GM12878 (cell line): ENCODE measurements at regions not wholly inside any gene's neighbourhood (a gene's known extent, or its start where the extent isn't known, plus 50 kb on each side); places are given as distances from the start of the nearest gene placed in this dataset.

Source experiments
- ATAC-seq: fragments of 200-7000 bp; cut with Tn5 transposase; 3 replicates; pipeline ENCODE4 v1.9.1; 2020; ENCODE audit warnings: mild to moderate bottlenecking, moderate library complexity
- BruUV-seq: library from RNA; stranded (reverse); fragments of 400-500 nt; replicated peaks from 2 replicates; lab custom pipeline; 2021; lab: Mats Ljungman, UMichigan
- CTCF ChIA-PET: fragments of 300-600 bp; sonication (Branson Sonifier 250); formaldehyde crosslinking; extraction: SDS; loops from one replicate; lab custom pipeline; 2021; ENCODE audit warnings: inconsistent platforms; lab: Yijun Ruan, JAX
- POLR2A ChIA-PET: fragments of 350-600 bp; formaldehyde crosslinking; extraction: SDS; loops from one replicate; lab custom pipeline; 2021; ENCODE audit warnings: inconsistent platforms; lab: Charles Lee
- RAD21 ChIA-PET: fragments of 300-600 bp; sonication (Branson Sonifier 250); formaldehyde crosslinking; loops from one replicate; lab custom pipeline; 2023; ENCODE audit warnings: antibody characterized with exemption; ENCODE audit not compliant: unreplicated experiment; lab: Charles Lee
- SMC1A ChIA-PET: fragments of 300-600 bp; sonication (Branson Sonifier 250); formaldehyde crosslinking; loops from one replicate; lab custom pipeline; 2023; ENCODE audit not compliant: unreplicated experiment, uncharacterized antibody; lab: Charles Lee
- DNase-seq: peaks from one replicate; pipeline ENCODE4 v3.0.0-alpha.2; 2011; ENCODE audit warnings: low read depth, low spot score
- FAIRE-seq: peaks from 3 replicates; lab custom pipeline; 2011; peaks lifted over from hg19 to GRCh38; lab: Jason Lieb, UNC
- H2AFZ ChIP-seq: 2 replicates; pipeline ENCODE4 v1.6.0; 2011; ENCODE audit warnings: low read depth, low read length, control low read depth; ENCODE audit not compliant: control insufficient read depth
- H3K27ac ChIP-seq: 2 replicates; pipeline ENCODE4 v1.5.1; 2011; ENCODE audit warnings: control low read depth; ENCODE audit not compliant: control insufficient read depth, insufficient read depth
- H3K27me3 ChIP-seq, 2 experiments: replicated peaks in 1 of 2; 2 replicates each; pipeline versions ENCODE4 v1.6.0 to v1.6.1; 2011; ENCODE audit warnings: low read length in 1 of 2; ENCODE audit not compliant: control insufficient read depth in 2 of 2, insufficient read depth in 2 of 2
- H3K36me3 ChIP-seq, 2 experiments: 2 replicates each; pipeline ENCODE4 v1.5.1; 2011; ENCODE audit warnings: low read length in 1 of 2; ENCODE audit not compliant: control insufficient read depth in 2 of 2, insufficient read depth in 2 of 2
- H3K4me1 ChIP-seq: 2 replicates; pipeline ENCODE4 v1.6.1; 2011; ENCODE audit warnings: mild to moderate bottlenecking, low read length, moderate library complexity, mixed read lengths; ENCODE audit not compliant: control insufficient read depth, insufficient read depth
- H3K4me2 ChIP-seq: 2 replicates; pipeline ENCODE4 v1.6.0; 2011; ENCODE audit warnings: control low read depth; ENCODE audit not compliant: control insufficient read depth, insufficient read depth
- H3K4me3 ChIP-seq: fragments of 200-600 bp; sonication (generic); 2 replicates; pipeline ENCODE4 v1.5.1; 2016
- H3K79me2 ChIP-seq: 2 replicates; pipeline ENCODE4 v1.6.0; 2011; ENCODE audit warnings: low read length; ENCODE audit not compliant: control insufficient read depth, insufficient read depth
- H3K9ac ChIP-seq: 2 replicates; pipeline ENCODE4 v1.8.0; 2011; ENCODE audit warnings: low read length, control low read depth, mixed read lengths; ENCODE audit not compliant: control insufficient read depth, insufficient read depth
- H3K9me3 ChIP-seq: replicated peaks from 3 replicates; pipeline ENCODE4 v1.5.1; 2011; ENCODE audit warnings: mild to moderate bottlenecking, low read length; ENCODE audit not compliant: control insufficient read depth, insufficient read depth
- H4K20me1 ChIP-seq: 2 replicates; pipeline ENCODE4 v1.6.0; 2011; ENCODE audit not compliant: control insufficient read depth, insufficient read depth
- ASH2L ChIP-seq: fragments of 300-600, 200-600 bp; sonication (generic); IDR thresholded peaks from 2 replicates; pipeline ENCODE4 v1.6.1; 2017; ENCODE audit warnings: low read depth, mild to moderate bottlenecking, borderline replicate concordance
- ATF2 ChIP-seq: IDR thresholded peaks from 2 replicates; pipeline ENCODE4 v1.6.1; 2012; ENCODE audit warnings: low read length, inconsistent platforms
- ATF3 ChIP-seq: IDR thresholded peaks from 2 replicates; pipeline ENCODE4 v1.6.1; 2011; ENCODE audit warnings: low read depth, mild to moderate bottlenecking, low read length, moderate library complexity, borderline replicate concordance; ENCODE audit errors: extremely low read depth
- BCL11A ChIP-seq: IDR thresholded peaks from 2 replicates; pipeline ENCODE4 v1.6.1; 2011; ENCODE audit warnings: low read depth, low read length
- BCL3 ChIP-seq: IDR thresholded peaks from 2 replicates; pipeline ENCODE4 v1.6.1; 2011; ENCODE audit warnings: borderline replicate concordance, low read depth, mild to moderate bottlenecking, moderate library complexity, low read length; ENCODE audit not compliant: insufficient read depth, poor library complexity, severe bottlenecking
- EED ChIP-seq: sonication (generic); IDR thresholded peaks from 2 replicates; pipeline ENCODE4 v1.6.1; 2016; ENCODE audit warnings: antibody characterized with exemption, low read depth
- ELK1 ChIP-seq: IDR thresholded peaks from 2 replicates; pipeline ENCODE4 v1.6.1; 2012; ENCODE audit warnings: low read depth, low read length, improper control_type of control experiment
- ETV6 ChIP-seq, 2 experiments: fragments of 450-650 bp in 1 of 2; IDR thresholded peaks in 1 of 2; conservative IDR thresholded peaks in 1 of 2; 2 replicates each; pipeline ENCODE4 v1.6.1; 2014; ENCODE audit warnings: antibody characterized with exemption in 1 of 2, borderline replicate concordance in 1 of 2, low read depth in 1 of 2, mild to moderate bottlenecking in 1 of 2, moderate library complexity in 1 of 2
- FOXM1 ChIP-seq: IDR thresholded peaks from 2 replicates; pipeline ENCODE4 v1.6.1; 2012; ENCODE audit warnings: low read depth, mild to moderate bottlenecking, inconsistent platforms, low read length, moderate library complexity
- GABPA ChIP-seq: IDR thresholded peaks from 2 replicates; pipeline ENCODE4 v1.6.1; 2014; ENCODE audit warnings: antibody characterized with exemption, low read depth, mild to moderate bottlenecking, inconsistent platforms
- JUNB ChIP-seq: IDR thresholded peaks from 2 replicates; pipeline ENCODE4 v1.6.1; 2016; ENCODE audit warnings: antibody characterized with exemption, mild to moderate bottlenecking
- JUND ChIP-seq: IDR thresholded peaks from 2 replicates; pipeline ENCODE4 v1.6.1; 2012; ENCODE audit warnings: low read depth, mild to moderate bottlenecking, low read length, improper control_type of control experiment, moderate library complexity
- KLF5 ChIP-seq: fragments of 450-650 bp; IDR thresholded peaks from 2 replicates; pipeline ENCODE4 v1.6.1; 2014; ENCODE audit warnings: mild to moderate bottlenecking; ENCODE audit not compliant: partially characterized antibody
- MEF2A ChIP-seq: IDR thresholded peaks from 2 replicates; pipeline ENCODE4 v1.6.1; 2011; ENCODE audit warnings: low read depth, mild to moderate bottlenecking, low read length, moderate library complexity; ENCODE audit not compliant: insufficient read depth
- NR2C2 ChIP-seq: IDR thresholded peaks from 2 replicates; pipeline ENCODE4 v1.6.1; 2011; ENCODE audit warnings: borderline replicate concordance, low read depth; ENCODE audit not compliant: control insufficient read depth, insufficient read length
- RUNX3 ChIP-seq: IDR thresholded peaks from 2 replicates; pipeline ENCODE4 v1.6.1; 2012; ENCODE audit warnings: low read length, inconsistent platforms
- SP1 ChIP-seq: IDR thresholded peaks from one replicate; pipeline ENCODE4 v1.6.1; 2011; ENCODE audit warnings: low read depth, low read length
- SRF ChIP-seq, 2 experiments: IDR thresholded peaks; 2 replicates each; pipeline ENCODE4 v1.6.1; 2011; ENCODE audit warnings: low read depth in 2 of 2, low read length in 2 of 2, mild to moderate bottlenecking in 1 of 2, moderate library complexity in 1 of 2
- TBL1XR1 ChIP-seq: IDR thresholded peaks from 2 replicates; pipeline ENCODE4 v1.6.1; 2012; ENCODE audit warnings: low read depth, low read length, improper control_type of control experiment
- TCF7 ChIP-seq: IDR thresholded peaks from 2 replicates; pipeline ENCODE4 v1.6.1; 2014; ENCODE audit warnings: antibody characterized with exemption, borderline replicate concordance
- WGBS: methylation state at CpG from one replicate; pipeline ENCODE4 v1.1.6; 2016; ENCODE audit warnings: low lambda C conversion rate; ENCODE audit not compliant: insufficient replicate concordance, insufficient coverage; ENCODE audit errors: missing lambda C conversion rate; 5-methylcytosine and 5-hydroxymethylcytosine counted together
- in situ Hi-C: fragments of 300-500 bp; cut with MboI; formaldehyde crosslinking; loops from 9 replicates; pipeline ENCODE4 v1.14.3; 2018; ENCODE audit warnings: mixed read lengths
- intact Hi-C: fragments of 100-400 bp; cut with micrococcal nuclease; formaldehyde crosslinking; loops from one replicate; pipeline ENCODE4 v1.14.2; 2022; ENCODE audit not compliant: unreplicated experiment

- Histone ChIP-seq H3K9ac (no peak overlapping the region), H4K20me1 (no peaks in the 10 kb centered on the region), H3K79me2 (no peaks in the 10 kb centered on the region), H3K27me3 (no peaks in the 10 kb centered on the region), H2AFZ (no peak overlapping the region; the same call in 1 of the 2 replicates), H3K4me3 (no peak overlapping the region), H3K4me1 (peaks cover 7% of the 10 kb centered on the region; the same call in 1 of the 2 replicates), H3K9me3 (no peaks in the 10 kb centered on the region), H3K36me3 (no peaks in the 10 kb centered on the region), H3K4me2 (no peak overlapping the region), H3K27ac (no peak overlapping the region)
- ChIA-PET POLR2A (interaction anchor here (0.5 kb wide), 1 partner anchor 929 kb away, joined by 4 read pairs; no protein-coding TSS in a partner anchor), RAD21 (interaction anchor here (1.2 kb wide), 1 partner anchor 285 kb away, joined by 3 read pairs; no protein-coding TSS in a partner anchor), SMC1A (interaction anchor here (0.6 to 1.4 kb wide), 5 partner anchors 11 to 61 kb away, joined by 3 to 5 read pairs (median 4); no protein-coding TSS in a partner anchor), CTCF (interaction anchor here (0.9 to 2.4 kb wide), 4 partner anchors 11 to 283 kb away, joined by 3 to 8 read pairs (median 6); no protein-coding TSS in a partner anchor)
- intact Hi-C loops (no loop called here), in situ Hi-C loops (no loop called here)
- 10% methylated on average over 5 of the region's 5 CpGs for WGBS
- ATAC-seq: peak; percentile 60
- no peak for FAIRE-seq
- BruUV-seq: no TSS peak
- DNase-seq: no peak
- peak in 1 of 2 experiments; percentile 47; a peak in 1 of 4 replicates for TF ChIP-seq ETV6 (conservative IDR thresholded peaks at IDR 0.05 in 1 of 2, IDR thresholded peaks at IDR 0.05 in 1 of 2; ENCODE audit: borderline replicate concordance in 1 of 2, low read depth in 1 of 2)
- TF ChIP-seq ATF2: peak; percentile 82
- TF ChIP-seq TBL1XR1: no peak
- 0 out of 2 replicates have a peak, but pooled peaks have one; percentile 8 for TF ChIP-seq MEF2A
- TF ChIP-seq ELK1: no peak
- no peak for TF ChIP-seq NR2C2
- TF ChIP-seq EED: 0 out of 2 replicates have a peak, but pooled peaks have one; percentile 46
- peak; percentile 89 for TF ChIP-seq RUNX3
- TF ChIP-seq TCF7: 0 out of 2 replicates have a peak, but pooled peaks have one; percentile 30
- peak; percentile 68; the same call in 1 of the 2 replicates for TF ChIP-seq FOXM1
- TF ChIP-seq ASH2L: no peak
- no peak for TF ChIP-seq KLF5
- TF ChIP-seq ATF3: no peak
- TF ChIP-seq SRF (IDR thresholded peaks at IDR 0.05; ENCODE audit: low read depth in 2 of 2, low read length in 2 of 2): no peak
- TF ChIP-seq JUND: no peak
- TF ChIP-seq JUNB: peak; percentile 82
- 0 out of 2 replicates have a peak, but pooled peaks have one; percentile 47 for TF ChIP-seq GABPA
- 0 out of 2 replicates have a peak, but pooled peaks have one; percentile 53 for TF ChIP-seq BCL11A
- no peak for TF ChIP-seq SP1
- TF ChIP-seq BCL3: no peak
Observed at GRCh38 chr13:91123456-91124127, 223.9 kb upstream of the MIR17HG start.
